ENCODE measurements at regions not wholly inside any gene's neighbourhood (a gene's known extent, or its start where the extent isn't known, plus 50 kb on each side); places are given as distances from the start of the nearest gene placed in this dataset.

DNA sequence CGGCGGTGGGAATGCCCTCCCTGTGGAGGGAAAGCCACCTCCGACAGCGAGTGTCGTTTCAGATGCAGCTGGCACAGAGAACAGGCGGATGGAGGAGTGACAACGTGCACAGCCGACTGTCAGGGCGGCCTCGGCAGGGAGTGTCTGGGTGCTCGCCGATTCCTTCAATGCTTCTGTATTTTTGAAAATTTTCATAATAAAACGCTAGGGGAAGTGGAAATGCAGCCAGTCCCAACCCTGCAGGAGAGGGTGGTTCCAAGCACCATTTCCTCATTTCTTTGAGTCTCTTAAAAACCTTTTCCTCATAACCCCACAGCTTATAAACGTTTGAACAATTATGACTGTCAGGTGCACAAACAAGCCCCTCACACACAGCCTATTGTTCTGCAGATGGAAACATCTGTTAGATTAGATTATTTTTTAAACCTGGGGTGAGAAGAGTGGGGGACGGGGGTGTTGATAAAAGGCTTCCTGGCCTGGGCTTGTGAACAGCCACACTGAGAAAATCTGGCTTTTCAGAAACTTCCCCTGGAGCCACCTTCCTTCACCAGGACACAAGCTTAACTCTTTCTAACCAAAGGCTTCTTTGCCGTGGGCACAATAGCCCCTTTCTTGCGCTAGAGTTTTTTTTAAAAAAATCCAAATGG, 228.9 kb downstream of the ANKRD60 start:
- Histone ChIP-seq H3F3A (ENCODE audit: insufficient read depth) (no peaks in the 10 kb centered on the region), H3K4me3 (ENCODE audit: insufficient read depth, low read length, poor library complexity, severe bottlenecking) (no peak overlapping the region), H3K9me3 (ENCODE audit: insufficient read depth, low read length) (no peaks in the 10 kb centered on the region), H3K79me2 (ENCODE audit: insufficient read depth, low read length) (no peaks in the 10 kb centered on the region), H3K9ac (ENCODE audit: low read length) (no peak overlapping the region), H2AFZ (ENCODE audit: low read depth, low read length, severe bottlenecking) (no peak overlapping the region), H3K9me2 (replicated peaks; ENCODE audit: insufficient read depth, low read length) (no peaks in the 10 kb centered on the region), H3K27me3 (ENCODE audit: low read length) (no peaks in the 10 kb centered on the region), H3K27ac (ENCODE audit: low read depth, low read length) (no peak overlapping the region), H3K4me2 (ENCODE audit: low read depth, low read length, poor library complexity, severe bottlenecking) (no peak overlapping the region), H3K36me3 (ENCODE audit: low read length) (no peaks in the 10 kb centered on the region), H4K20me1 (ENCODE audit: low read depth, low read length) (no peaks in the 10 kb centered on the region)
- TF ChIP-seq, protein P1, sequence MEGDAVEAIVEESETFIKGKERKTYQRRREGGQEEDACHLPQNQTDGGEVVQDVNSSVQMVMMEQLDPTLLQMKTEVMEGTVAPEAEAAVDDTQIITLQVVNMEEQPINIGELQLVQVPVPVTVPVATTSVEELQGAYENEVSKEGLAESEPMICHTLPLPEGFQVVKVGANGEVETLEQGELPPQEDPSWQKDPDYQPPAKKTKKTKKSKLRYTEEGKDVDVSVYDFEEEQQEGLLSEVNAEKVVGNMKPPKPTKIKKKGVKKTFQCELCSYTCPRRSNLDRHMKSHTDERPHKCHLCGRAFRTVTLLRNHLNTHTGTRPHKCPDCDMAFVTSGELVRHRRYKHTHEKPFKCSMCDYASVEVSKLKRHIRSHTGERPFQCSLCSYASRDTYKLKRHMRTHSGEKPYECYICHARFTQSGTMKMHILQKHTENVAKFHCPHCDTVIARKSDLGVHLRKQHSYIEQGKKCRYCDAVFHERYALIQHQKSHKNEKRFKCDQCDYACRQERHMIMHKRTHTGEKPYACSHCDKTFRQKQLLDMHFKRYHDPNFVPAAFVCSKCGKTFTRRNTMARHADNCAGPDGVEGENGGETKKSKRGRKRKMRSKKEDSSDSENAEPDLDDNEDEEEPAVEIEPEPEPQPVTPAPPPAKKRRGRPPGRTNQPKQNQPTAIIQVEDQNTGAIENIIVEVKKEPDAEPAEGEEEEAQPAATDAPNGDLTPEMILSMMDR (IDR thresholded peaks at IDR 0.05; ENCODE audit: insufficient read depth, low read length, poor library complexity, severe bottlenecking): no peak
- no peak for TF ChIP-seq EZH2phosphoT487 (conservative IDR thresholded peaks at IDR 0.05; ENCODE audit: low read length)

DNA sequence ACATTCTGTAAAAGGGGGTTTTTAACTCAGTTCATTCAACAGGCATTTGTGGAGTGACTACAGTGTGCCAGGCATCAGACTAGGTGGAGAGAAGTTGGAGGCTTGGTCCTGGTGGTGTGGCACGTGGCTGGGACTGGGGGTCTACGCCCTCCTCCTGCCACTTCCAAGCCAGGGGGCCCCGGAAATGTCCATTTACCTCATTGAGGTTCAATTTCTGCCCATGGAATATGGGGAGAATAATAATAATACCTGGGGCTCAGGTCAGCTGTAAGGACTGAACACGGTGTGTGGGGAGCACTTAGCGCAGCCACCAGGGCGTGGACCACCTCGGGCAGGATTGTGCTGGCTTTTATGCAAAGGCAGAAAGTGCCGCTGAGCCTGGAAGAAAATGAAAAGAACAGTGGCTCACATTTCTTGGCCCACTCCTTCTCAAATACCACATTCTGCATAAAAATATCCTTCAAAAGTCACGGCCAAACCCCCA, 229.4 kb downstream of the ANKRD60 start:
- Histone ChIP-seq H3K9ac (ENCODE audit: low read length) (no peak overlapping the region), H3K4me3 (ENCODE audit: insufficient read depth, low read length, poor library complexity, severe bottlenecking) (no peak overlapping the region), H3K4me2 (ENCODE audit: low read depth, low read length, poor library complexity, severe bottlenecking) (no peak overlapping the region), H3K36me3 (ENCODE audit: low read length) (no peaks in the 10 kb centered on the region), H3K9me2 (replicated peaks; ENCODE audit: insufficient read depth, low read length) (no peaks in the 10 kb centered on the region), H3K79me2 (ENCODE audit: insufficient read depth, low read length) (no peaks in the 10 kb centered on the region), H3K9me3 (ENCODE audit: insufficient read depth, low read length) (no peaks in the 10 kb centered on the region), H2AFZ (ENCODE audit: low read depth, low read length, severe bottlenecking) (no peak overlapping the region), H3F3A (ENCODE audit: insufficient read depth) (no peaks in the 10 kb centered on the region), H4K20me1 (ENCODE audit: low read depth, low read length) (no peaks in the 10 kb centered on the region), H3K27me3 (ENCODE audit: low read length) (no peaks in the 10 kb centered on the region), H3K27ac (ENCODE audit: low read depth, low read length) (no peak overlapping the region)
- no peak for TF ChIP-seq EZH2phosphoT487 (conservative IDR thresholded peaks at IDR 0.05; ENCODE audit: low read length)

DNA sequence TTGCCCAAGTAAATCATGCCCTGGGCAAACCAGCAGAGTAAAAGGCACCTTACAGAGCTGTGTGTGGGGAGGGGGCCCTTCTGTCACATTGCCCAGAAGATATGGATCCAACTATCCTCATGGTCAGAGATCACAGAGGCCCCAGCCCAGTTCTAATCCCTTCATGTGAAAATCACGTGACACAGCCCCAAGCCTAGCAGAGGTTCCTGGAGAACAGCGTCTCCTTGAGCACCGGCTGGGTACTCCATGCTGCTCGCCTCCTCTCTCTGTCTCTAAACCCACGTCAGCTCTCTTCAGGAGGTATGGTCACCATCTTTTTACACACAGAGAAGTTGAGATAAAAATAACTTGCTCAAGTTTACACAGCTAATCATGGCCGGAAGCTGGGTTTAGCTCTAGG, 230.2 kb downstream of the ANKRD60 start:
- Histone ChIP-seq H3K4me2 (ENCODE audit: low read depth, low read length, poor library complexity, severe bottlenecking) (no peak overlapping the region), H3K9ac (ENCODE audit: low read length) (no peak overlapping the region), H3K9me3 (ENCODE audit: insufficient read depth, low read length) (no peaks in the 10 kb centered on the region), H3K9me2 (replicated peaks; ENCODE audit: insufficient read depth, low read length) (no peaks in the 10 kb centered on the region), H3K27me3 (ENCODE audit: low read length) (no peaks in the 10 kb centered on the region), H2AFZ (ENCODE audit: low read depth, low read length, severe bottlenecking) (no peak overlapping the region), H3K36me3 (ENCODE audit: low read length) (no peaks in the 10 kb centered on the region), H4K20me1 (ENCODE audit: low read depth, low read length) (no peaks in the 10 kb centered on the region), H3K27ac (ENCODE audit: low read depth, low read length) (no peak overlapping the region), H3K79me2 (ENCODE audit: insufficient read depth, low read length) (no peaks in the 10 kb centered on the region), H3F3A (ENCODE audit: insufficient read depth) (no peaks in the 10 kb centered on the region), H3K4me3 (ENCODE audit: insufficient read depth, low read length, poor library complexity, severe bottlenecking) (no peak overlapping the region)
- TF ChIP-seq, protein P1 (IDR thresholded peaks at IDR 0.05; ENCODE audit: insufficient read depth, low read length, poor library complexity, severe bottlenecking): no peak
- no peak for TF ChIP-seq EZH2phosphoT487 (conservative IDR thresholded peaks at IDR 0.05; ENCODE audit: low read length)
